ENCODE measurements at regions not wholly inside any gene's neighbourhood (a gene's known extent, or its start where the extent isn't known, plus 50 kb on each side); places are given as distances from the start of the nearest gene placed in this dataset.
"Not testable (repeated sequence)": the region's sequence is repeated elsewhere in the genome, so short reads cannot be mapped to it uniquely, and the experiment has no call there.

- TF ChIP-seq ZNF274 (IDR thresholded peaks at IDR 0.05; ENCODE audit: low read depth, low read length); YY1 (IDR thresholded peaks at IDR 0.05; ENCODE audit: insufficient read depth, insufficient read length): not testable (repeated sequence)
These were observed 683.3 kb upstream of the MIR17HG start for GRCh38 chr13:90664200-90664599.
